ENCODE measurements at regions not wholly inside any gene's neighbourhood (a gene's known extent, or its start where the extent isn't known, plus 50 kb on each side); places are given as distances from the start of the nearest gene placed in this dataset.
"Not testable (repeated sequence)": the region's sequence is repeated elsewhere in the genome, so short reads cannot be mapped to it uniquely, and the experiment has no call there.

GRCh38 chr13:22945321-22946226, 235.2 kb upstream of the SGCG start:
- no peak for ATAC-seq
- no peak for TF ChIP-seq CTCF (IDR thresholded peaks at IDR 0.05)
- no peaks in the 10 kb centered on the region for H3K27me3 ChIP-seq
- DNase-seq: no peak
- H3K27ac ChIP-seq: no peak overlapping the region
- intact Hi-C loops (cut with DNase I): no loop called here
- FAIRE-seq: no peak
- no peaks in the 10 kb centered on the region for H3K9me3 ChIP-seq
- H3K4me1 ChIP-seq: no peaks in the 10 kb centered on the region
- no peak overlapping the region for H3K4me3 ChIP-seq
- no peaks in the 10 kb centered on the region for H3K36me3 ChIP-seq
- 28 to 29% methylated on average over 9 of the region's 9 CpGs for WGBS, 2 donors

DNA sequence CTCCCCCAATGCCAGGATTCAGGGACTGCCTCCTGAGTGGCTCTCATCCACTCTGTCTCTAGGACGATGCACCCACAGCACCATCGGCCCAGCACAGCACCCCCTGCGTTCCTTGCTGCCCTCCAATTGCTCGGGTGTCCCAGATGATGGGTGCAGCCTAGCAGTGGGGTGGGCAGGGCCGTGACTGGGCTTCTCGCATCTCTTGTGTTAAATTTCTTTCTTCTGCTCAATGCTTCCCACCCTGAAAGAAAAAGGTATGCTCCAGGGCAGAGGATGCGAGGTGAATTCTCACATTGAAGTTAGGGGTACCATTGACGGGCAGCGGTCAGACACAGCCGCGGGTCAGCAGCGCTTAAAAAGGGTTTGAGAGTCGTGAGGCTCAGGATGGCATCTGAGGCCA, 232.4 kb upstream of the SGCG start:
- DNase-seq (no peak), FAIRE-seq (no peak), ATAC-seq (no peak)
- WGBS, 2 donors: 66 to 83% methylated on average over 13 of the region's 13 CpGs
- Histone ChIP-seq H3K4me3 (no peak overlapping the region), H3K36me3 (no peaks in the 10 kb centered on the region), H3K27ac (no peak overlapping the region), H3K9me3 (no peaks in the 10 kb centered on the region), H3K27me3 (no peaks in the 10 kb centered on the region), H3K4me1 (no peaks in the 10 kb centered on the region)
- no peak for TF ChIP-seq CTCF (IDR thresholded peaks at IDR 0.05)
- intact Hi-C loops (cut with DNase I): no loop called here

- H3K27me3 ChIP-seq; H3K9me3 ChIP-seq; DNase-seq; H3K4me1 ChIP-seq; intact Hi-C loops (cut with DNase I); H3K36me3 ChIP-seq; FAIRE-seq; H3K27ac ChIP-seq; H3K4me3 ChIP-seq; ATAC-seq: not testable (repeated sequence)
Observed at GRCh38 chr13:22952018-22952417, 228.8 kb upstream of the SGCG start.

GRCh38 chr13:22955147-22955546, 225.6 kb upstream of the SGCG start:
- H3K27me3 ChIP-seq; H3K4me3 ChIP-seq; H3K27ac ChIP-seq; FAIRE-seq; ATAC-seq; H3K4me1 ChIP-seq; intact Hi-C loops (cut with DNase I); H3K9me3 ChIP-seq; H3K36me3 ChIP-seq; DNase-seq: not testable (repeated sequence)
- WGBS, 2 donors: 61 to 64% methylated on average over 2 of the region's 2 CpGs

DNA sequence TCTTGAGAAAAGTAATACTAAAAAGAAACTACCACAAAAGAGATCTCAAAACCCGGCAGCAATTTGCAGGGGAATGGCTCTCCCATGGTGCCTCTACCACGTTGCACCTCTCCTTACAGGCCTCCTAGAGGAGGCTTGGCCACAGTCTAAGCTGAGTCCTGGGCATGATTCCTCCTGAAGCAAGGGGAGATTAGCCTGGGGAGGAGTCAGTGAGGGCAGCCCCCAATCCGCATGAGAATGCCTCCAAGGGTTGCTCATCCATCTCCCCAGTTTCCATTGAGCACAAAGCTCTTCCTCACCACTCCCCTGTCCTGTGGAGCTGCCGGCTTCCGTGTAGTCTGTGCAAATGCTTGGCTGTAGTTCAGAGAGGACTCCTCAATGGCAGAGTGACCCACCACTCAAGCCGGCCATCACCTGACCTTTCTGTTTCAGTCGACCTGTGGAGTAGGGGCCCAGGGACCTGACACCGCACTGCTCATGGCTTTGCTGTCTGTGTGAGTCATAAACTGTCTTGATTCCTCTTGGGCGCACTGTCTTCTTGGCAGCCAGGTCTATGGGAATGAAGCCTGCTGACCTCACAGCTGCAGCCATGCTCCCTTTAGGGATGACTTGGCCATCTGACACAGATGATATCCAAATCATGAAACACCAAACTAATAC, 224.2 kb upstream of the SGCG start:
- 63 to 74% methylated on average over 9 of the region's 9 CpGs for WGBS, 2 donors

GRCh38 chr13:22959859-22960258, 220.9 kb upstream of the SGCG start:
- FAIRE-seq; DNase-seq; H3K4me3 ChIP-seq; H3K36me3 ChIP-seq; H3K4me1 ChIP-seq; H3K27me3 ChIP-seq; H3K9me3 ChIP-seq; H3K27ac ChIP-seq; intact Hi-C loops (cut with DNase I); ATAC-seq: not testable (repeated sequence)
- WGBS, 2 donors: 77 to 86% methylated on average over 11 to 13 of the region's 14 CpGs

More for the DNA sequence above, 224.2 kb upstream of the SGCG start:
- H3K27ac ChIP-seq; H3K9me3 ChIP-seq; H3K4me3 ChIP-seq; intact Hi-C loops (cut with DNase I); DNase-seq; H3K4me1 ChIP-seq; FAIRE-seq; H3K36me3 ChIP-seq; H3K27me3 ChIP-seq: not testable (repeated sequence)
- ATAC-seq: peak in 1 of 4 donors; percentile 37

DNA sequence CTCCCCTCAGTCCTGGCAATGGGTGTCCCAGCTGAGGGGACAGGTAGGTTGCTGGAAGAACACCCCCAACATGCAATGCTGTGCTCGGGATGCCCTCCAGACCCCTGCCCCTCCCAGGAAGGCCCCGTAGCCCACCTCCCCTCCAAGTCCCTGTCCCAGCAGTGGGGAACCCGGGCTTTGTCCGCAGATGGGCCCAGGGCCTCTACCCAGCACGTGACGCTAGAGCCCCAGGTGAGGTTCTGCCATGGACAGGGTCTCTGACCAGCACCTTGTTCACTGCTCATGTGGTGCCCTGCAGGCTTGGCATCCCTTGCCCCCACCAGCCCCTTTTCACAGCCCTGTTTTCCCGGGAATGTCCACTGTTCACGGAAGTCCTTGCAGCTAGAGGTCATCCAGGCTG, 220.0 kb upstream of the SGCG start:
- 67 to 76% methylated on average over 8 of the region's 8 CpGs for WGBS, 2 donors
- Histone ChIP-seq H3K4me1 (no peaks in the 10 kb centered on the region), H3K27me3 (no peaks in the 10 kb centered on the region), H3K9me3 (no peaks in the 10 kb centered on the region), H3K36me3 (no peaks in the 10 kb centered on the region), H3K27ac (no peak overlapping the region), H3K4me3 (no peak overlapping the region)
- DNase-seq (no peak), FAIRE-seq (no peak), ATAC-seq (no peak)
- intact Hi-C loops (cut with DNase I): no loop called here
- TF ChIP-seq CTCF (IDR thresholded peaks at IDR 0.05): no peak

GRCh38 chr13:22961342-22961741, 219.4 kb upstream of the SGCG start:
- FAIRE-seq; intact Hi-C loops (cut with DNase I); H3K4me1 ChIP-seq; DNase-seq; H3K27ac ChIP-seq; H3K4me3 ChIP-seq; H3K27me3 ChIP-seq; H3K9me3 ChIP-seq; H3K36me3 ChIP-seq: not testable (repeated sequence)
- 57 to 63% methylated on average over 5 to 10 of the region's 14 CpGs for WGBS, 2 donors
- peak in 1 of 4 donors; percentile 42 for ATAC-seq
